ENCODE measurements at regions not wholly inside any gene's neighbourhood (a gene's known extent, or its start where the extent isn't known, plus 50 kb on each side); places are given as distances from the start of the nearest gene placed in this dataset.
A peak's percentile ranks its signal among the peaks of the same experiment; 100 is the strongest.

DNA sequence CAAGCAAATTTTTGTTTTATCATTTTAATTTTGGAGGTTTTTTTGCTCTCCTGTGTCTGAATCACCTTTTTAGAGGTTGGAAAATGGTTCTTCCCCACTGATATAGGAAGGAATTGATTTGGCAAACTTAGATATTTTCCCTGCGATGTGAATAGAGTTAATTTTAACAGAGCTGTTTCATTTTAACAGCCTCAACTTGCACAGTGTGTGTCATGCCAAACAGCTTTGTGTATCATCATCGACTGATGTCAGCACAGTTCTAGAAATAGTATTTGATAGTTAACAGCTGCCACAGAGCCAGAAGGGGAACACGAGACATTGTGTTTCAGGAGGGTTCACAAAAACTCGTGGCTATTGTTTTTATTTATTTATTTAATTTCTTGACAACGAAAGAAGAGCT is 243.1 kb upstream of the FOXN3 start:
- no peak for DNase-seq

DNA sequence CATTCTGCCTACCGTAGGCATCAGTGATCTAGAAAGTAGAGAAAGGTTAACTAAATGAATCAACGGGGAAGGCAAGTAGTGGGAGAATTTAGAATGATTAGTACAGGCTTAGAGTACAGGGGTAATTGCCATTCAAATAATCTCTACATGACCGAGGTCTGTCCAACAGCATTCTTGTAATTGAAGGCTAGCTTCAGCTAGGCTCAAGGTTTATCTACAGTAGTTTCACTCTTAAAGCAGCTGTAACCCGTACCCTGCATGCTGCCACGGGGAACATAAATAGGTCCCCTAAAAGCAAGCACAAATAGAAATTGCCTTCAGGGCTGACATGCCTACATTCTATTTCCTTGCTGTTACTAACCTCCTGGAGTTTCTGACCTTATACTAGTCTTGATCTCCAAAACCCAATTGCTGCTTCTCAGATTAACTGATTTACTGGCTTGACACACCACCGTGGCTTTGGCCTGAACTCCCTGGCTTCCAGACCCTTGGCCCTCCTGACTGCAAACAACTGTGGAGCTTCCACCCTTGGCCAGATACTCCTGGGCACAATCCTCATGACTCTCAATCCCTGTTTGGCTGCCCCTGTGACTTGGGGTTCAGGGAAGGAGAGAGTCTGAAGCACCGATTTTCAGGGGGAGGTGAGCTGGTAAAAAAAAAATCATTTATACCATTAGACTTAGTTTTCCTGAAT is 242.1 kb upstream of the FOXN3 start:
- DNase-seq = peak; percentile 12

DNA sequence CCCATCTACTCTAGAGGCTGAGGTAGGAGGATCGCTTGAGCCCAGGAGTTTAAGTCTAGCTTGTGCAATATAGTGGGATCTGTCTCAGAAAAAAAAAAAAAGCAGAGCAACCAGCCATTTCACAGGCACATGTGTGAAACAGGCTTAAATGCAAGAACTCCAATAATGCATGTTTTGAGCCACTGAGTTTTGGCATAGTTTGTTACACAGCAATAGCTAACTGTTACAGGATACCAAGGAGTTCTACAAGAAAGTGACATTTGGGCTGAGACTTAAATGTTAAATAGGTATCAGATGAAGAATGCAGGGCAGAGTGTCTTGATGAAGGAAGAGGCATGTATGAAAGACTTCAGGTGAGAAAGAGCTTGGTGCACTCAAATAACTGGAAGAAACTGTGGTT is 240.0 kb upstream of the FOXN3 start:
- DNase-seq = no peak

DNA sequence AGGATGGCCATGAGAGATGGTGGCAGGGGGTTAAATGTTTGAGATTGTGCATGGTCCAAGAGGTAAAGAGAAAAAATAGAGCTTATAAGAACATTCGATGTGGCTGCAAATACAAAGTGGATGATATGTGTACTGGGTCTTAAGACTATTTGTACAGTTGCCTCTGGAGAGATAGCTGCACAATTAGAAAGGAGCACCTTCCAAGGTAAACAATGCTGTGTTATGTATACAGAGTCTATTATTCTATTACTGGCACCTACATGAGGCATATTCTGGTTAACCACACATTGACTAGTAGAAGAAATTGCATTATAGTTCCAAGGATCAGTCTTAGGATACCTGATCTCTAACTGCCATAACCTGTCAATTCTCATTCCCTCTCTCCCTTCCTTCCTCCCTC is 238.0 kb upstream of the FOXN3 start:
- DNase-seq = no peak

DNA sequence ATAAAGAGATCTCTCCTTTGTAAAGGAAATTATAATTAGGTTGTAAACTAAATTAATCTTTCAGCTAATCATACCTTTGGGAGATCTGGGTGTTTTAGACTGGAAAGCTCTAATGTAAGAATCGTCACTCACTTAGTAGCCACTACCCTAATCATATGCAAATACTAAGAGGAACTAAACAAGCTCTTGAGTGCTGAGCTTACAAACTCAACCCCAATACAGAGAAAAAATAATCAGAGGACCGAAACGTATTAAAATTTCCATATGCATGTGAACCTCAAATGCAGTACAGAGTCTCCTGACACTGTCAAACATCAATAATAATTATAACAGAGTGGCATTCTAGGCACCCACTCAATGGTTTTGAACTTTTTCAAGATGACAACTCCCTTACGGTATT is 235.3 kb upstream of the FOXN3 start:
- DNase-seq = peak; percentile 24

DNA sequence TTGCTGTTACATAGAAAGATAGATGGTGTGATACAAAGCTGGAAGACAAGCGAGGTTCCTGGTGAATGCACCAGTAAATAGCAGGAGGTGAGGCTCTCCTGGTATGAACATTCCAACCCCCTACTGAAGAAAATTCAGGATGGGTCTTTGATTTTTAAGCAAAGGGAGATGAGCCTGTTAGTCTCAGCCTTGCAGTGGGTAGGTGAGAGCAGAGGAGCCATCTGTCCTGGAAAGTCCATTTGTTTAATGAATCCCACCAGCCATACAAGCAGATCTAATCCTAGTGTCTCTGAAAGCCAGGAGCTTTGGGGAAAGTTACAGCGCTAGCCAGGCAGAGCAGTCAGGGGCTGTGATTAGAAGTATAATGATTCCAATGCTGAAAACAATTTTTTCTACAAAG is 234.8 kb upstream of the FOXN3 start:
- DNase-seq = peak; percentile 95

DNA sequence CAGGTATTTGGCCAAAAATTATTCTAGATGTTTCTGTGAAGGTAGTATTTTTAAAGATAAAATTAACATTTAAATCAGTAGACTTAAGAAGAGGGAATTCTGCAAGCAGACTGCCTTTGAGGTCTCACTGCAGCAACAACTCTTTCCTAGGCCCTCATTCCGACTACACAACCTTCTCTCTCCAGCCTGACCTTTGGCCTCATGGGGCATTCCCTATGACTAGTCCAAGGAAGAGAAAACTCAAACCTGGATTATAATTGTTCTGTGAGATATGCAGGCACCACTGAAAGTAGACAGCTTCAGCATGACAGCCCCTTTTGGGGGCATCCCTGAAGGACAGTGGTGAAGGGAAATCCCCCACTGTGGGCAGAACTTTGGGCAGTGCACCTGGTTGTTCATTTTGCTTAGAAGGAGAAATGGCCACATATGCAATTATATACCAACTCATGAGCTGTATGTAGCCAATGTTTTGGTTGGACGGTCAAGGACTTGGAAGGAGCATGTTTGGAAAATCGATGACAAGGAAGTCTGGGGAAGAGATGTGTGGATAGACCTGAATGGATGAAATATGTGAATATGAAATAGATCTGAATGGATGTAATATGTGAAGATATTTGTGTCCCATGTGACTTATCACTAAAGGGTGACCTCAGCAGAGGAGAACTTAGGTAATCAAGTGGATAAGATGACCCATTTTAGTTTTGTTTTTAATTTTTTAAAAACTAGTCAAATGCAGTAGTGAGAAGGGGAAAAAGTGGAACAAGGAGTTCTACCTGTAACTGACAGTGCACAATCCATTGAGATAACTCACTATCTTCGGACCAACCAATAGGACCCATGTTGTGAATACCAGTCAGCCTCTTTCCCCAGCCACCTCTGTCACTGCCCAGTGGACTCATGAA is 233.3 kb upstream of the FOXN3 start:
- DNase-seq = no peak

DNA sequence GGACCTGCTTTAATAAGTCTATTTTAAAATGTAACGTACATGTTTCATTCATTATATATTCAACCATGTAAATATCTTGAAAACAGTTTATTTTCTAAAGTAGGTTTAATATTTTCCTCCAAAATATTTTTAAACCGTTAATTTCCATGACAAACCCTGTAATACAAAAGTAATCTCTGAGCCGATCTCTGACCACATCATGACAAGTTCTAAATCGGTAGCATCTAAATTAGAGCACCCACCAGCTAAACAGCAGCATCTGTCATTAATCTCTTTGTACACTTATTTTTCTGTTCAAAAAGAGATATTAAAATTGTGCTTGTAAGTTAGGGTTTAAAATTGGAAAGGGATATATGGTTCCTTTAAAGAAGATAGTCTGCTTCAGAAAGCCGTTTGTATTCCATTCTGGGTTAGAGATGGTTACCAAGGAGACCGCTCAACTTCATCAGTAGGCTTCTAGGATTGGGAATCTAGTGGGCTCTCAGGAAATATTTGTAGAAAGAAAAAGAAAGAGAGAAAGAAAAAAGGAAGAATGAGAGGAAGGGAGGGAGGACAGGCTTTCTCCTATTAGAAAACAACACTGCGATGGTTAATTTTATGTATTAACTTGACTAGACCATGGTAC is 232.5 kb upstream of the FOXN3 start:
- DNase-seq = no peak

DNA sequence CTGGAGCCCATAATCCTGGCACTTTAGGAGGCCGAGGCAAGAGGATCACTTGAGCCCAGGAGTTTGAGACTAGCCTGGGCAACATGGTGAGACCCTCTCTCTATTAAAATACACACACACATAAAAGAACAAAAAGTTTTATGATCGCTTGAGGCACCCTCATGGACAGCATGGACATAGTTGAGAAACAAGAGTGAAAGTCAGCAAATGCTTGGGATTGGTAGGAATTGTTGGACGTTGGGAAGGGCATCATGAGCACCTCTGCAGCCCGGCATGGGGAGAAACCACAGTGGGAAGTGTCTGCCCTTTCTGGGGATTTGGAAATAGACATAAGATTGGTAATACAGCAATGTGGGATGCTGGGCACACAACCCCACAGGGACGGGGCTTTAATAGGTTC is 231.9 kb upstream of the FOXN3 start:
- DNase-seq = no peak

DNA sequence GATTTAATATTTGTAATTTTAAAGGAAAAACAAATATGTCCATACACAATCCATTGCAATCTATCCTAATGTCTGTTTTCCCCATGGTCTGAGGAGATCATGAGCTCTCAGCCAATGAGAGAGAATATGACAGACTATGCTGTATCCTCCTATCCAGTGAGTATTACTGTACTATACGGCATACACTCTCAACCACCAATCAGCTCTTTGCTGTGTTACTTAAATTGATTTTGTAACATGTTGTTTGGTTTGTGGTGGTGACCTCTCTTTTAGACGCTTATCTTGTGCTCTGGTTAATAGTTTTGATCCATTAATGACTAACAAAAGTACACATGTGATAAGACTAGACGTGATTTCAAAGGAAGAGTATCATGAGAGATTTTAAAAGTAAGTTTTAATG is 231.5 kb upstream of the FOXN3 start:
- DNase-seq = no peak

DNA sequence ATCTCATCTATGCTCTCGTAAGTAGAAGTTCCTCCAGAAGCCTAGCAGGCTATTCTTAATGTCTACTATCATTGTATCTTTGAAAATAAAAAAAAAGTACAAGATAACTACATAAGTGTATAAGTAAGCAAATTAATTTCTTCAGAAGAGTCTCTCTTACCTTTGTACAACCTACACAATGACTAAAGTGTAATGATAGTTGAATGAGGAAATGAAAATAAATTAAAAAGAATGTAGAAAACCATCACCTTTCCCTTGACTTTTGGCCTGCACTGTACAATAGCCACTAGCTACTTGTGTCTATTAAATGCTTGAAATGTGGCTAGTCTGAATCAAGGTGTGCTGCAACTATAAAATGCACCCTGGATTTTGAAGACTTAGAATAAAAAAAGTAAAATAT is 229.9 kb upstream of the FOXN3 start:
- no peak for DNase-seq

DNA sequence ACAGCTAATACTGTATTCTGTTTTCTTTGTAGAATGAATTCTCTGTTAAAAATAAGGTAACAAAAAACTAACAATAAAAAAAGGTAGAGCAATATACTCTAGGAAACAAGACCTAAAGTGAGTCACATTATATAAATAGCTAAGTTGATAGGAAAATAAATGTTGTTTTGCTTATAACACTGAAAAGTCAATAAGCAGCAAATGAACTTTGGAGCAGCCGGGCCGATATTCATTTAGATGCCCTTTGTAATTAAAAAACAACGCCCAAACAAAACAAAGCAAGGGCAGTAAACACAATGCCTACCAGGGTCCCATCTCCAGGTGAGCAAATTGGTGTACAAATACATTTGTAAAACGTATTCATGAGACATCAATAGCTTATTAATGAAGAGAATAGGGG is 227.6 kb upstream of the FOXN3 start:
- no peak for DNase-seq

DNA sequence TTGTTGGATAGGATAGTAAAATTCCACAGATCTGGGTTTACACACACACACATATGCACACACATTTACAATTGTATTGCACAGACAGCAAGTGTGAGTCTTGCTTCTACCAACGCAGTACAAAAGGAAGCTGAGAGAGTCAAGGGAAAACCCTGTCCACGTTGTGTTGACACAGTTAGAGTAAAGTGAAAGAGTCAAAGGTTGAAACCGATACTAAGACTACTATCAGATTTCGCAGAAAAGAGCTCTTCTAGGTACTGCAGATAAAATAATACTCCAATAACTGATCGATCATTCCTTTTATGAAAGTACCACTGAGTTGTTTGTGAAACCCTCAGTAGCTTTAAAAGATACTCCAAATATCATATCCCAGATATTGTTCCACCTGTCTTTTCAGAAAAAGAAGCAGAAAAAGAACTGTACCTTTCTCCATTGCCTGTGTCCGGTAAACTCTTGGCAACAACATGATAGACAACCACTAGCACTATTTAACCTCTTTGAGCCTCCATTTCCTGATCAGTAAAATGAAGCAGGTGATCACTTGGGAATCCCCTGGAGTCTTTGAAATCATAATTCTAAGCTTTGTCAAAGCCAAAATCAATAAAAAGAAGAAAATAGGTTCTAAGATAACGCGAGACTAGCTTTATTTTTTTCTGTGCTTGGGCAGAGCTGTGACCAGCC is 224.6 kb upstream of the FOXN3 start:
- no peak for DNase-seq

DNA sequence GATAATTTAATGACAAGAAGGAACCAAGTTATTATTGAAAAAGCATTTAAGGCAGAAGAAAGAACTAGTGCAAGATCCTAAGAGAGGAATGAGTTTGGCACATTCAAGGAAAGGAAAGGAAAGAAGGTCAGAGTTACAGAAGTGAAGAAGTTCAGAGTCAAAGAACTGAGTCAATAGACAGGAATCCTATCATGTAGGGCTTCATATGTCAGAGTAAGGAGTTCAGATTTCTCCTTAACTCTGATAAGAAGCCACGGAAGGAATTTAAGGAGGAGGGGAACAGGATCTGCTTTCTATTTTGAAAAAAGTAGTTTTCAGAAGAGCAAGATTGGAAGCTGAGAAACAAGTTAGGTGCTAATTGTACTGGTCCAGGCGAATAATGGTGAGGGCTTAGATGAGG is 223.1 kb upstream of the FOXN3 start:
- no peak for DNase-seq

DNA sequence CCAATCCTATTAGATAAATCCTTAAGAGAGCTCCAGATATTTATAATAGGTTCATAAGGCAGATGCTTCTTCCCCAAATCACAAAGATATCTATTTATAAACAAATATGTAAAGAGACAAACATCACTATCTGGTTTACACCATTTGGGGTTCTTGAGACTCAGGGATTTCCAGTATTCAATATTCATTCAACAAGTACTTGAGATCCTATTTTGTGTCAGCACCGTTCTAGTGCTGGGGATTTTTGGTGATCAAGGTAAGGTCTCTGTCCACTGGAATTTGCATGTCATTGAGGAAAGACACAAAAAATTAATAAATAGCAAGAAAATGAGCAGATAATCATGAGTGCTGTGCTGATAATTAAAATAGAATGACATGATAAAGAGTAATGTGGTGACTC is 222.7 kb upstream of the FOXN3 start:
- no peak for DNase-seq

DNA sequence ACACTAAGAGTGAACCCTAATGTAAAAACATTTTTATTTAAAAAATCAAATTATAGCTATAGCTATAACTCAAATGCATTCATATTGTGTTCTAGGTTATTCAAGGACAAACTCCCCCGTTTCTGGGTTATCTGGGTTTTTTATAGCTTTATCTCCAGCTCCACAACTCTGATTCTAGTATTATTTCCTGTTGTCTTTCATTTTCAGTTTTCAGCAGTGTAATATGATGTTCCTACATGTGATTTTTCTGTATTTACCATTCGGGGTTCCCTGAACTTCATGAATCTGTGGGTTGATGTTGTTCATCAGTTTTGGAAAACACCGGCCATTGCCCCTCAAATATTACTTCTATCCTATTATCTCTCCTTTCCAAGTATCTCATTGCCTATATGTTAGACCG is 221.9 kb upstream of the FOXN3 start:
- no peak for DNase-seq

DNA sequence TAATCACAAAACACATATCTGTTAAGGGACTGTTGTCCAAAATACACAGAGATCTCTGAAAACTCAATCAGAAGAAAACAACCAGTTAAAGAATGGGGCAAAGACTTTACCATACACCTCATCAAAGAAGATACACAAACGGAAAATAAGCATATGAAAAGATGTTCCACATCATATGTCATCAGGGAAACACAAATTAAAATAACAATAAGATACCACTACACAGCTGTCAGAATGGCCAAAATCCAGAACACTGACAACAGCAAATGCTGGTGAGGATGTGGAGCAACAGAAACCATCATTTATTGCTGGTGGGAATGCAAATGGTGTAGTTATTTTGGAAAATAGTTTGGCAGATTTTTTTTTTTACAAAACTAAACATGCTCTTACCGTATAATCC is 220.5 kb upstream of the FOXN3 start:
- DNase-seq = no peak

DNA sequence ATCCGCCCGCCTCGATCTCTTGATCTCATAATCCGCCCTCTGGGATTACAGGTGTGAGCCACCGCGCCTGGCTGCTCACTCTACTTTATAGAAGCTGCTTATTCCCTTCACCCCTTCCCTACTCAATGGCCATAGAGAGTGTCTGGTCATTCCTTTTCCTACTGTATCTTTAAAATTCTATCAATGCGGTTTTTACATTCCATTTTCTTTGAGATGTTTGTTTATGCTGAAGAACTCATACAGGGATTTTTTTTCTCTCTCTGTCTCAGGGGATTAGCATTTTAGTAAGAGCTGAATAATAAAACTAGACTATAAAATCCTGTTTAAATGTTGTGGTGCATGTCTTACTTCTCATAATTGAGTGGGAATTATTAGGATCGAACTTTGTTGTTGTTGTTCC is 218.6 kb upstream of the FOXN3 start:
- DNase-seq = peak; percentile 55

DNA sequence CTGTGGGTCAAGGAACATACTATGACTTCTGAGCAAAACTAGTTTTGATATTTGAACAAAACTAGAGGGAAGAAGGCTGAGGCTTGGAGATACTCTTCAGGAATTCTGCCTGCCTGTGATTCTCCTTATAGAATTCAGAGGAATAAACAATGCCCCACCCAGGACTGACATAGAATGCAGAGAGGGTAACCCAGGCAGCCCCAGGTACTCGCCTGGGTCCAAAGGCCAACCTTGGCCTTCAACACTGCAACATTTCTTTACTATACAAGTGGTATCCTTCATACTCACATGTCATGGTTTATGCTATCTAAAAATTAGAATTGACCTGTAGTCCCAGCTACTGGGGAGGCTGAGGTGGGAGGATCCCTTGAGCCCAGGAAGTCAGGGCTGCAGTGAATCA is 217.0 kb upstream of the FOXN3 start:
- no peak for DNase-seq

DNA sequence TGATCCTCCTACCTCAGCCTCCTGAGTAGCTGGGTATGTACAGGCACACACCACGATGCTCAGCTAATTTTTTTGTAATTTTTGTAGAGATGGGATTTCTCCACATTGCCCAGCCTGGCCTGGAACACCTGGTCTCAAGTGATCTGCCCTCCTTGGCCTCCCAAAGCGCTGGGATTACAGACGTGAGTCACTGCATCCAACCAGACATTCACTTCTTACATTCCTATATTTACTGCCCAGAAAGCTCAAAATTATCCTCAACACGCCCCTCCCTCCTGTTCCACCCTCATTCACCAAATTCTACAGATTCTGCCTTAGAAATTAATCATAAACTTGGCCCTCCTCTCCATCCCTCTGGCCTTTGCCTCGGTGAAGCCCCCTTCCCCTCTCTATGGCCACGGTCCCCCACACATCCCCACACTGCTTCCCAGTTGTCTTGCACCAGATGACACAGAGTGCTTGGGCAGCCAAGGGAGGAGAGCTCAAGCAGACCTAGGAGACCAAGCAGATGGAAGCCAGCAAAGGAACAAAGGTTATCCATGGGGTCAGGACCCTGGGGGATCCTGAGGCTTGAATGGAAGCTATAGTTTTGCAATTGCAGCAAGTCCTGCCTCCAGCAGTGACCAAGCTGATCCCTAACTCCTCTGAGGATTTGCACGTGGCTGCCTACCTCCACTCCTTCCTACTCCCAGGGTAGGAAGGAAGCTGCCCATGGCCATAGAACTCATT is 213.2 kb upstream of the FOXN3 start:
- no peak for DNase-seq

DNA sequence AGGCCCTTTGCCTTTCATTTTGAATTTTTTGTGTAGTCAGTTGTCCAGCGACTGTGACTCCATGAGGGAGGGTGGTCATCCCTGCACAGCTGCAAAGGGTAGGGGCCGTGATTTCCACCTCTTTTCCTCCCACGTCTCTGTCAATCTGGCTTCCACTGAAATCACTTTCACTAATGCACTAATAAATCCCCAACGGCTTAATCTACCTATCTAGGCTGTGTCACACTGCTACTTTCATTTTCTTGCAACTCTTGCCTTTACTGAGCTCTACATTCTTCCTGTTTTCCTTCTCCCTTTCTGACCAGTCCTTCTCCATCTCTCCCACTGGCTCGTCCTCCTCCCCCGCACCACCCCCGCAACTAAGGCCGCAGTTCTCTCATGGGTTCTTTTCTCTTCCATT is 212.3 kb upstream of the FOXN3 start:
- DNase-seq = peak; percentile 76

DNA sequence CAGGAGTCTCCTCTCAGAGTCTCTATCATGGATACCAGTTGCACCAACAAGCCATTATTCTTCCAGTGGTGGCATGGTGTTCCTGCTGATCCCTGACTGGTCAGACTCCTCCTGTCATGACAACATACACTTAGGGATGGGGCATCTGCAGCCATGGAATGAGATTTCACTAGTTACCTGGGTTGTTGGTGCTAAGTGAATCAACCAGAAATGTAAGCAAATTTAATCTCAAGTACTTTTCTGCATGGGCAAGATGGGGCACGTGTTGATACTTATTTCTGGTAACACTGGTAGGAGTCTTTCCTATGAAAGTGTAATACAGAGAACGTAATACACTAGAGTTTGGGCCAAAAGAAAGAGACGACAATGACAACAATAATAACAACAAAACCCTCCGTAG is 211.5 kb upstream of the FOXN3 start:
- DNase-seq = no peak

All from NCI-H82 (cell line).